HG02571 (cell line): ENCODE measurements at regions not wholly inside any gene's neighbourhood (a gene's known extent, or its start where the extent isn't known, plus 50 kb on each side); places are given as distances from the start of the nearest gene placed in this dataset.
"Not testable (repeated sequence)": the region's sequence is repeated elsewhere in the genome, so short reads cannot be mapped to it uniquely, and the experiment has no call there.

ENCODE experiments used
- ATAC-seq: cut with Tn5 transposase; IDR thresholded peaks from one replicate; pipeline ENCODE4 v1.9.1; 2021; ENCODE audit warnings: mild to moderate bottlenecking, moderate library complexity; ENCODE audit not compliant: unreplicated experiment

- no peak for ATAC-seq
These were observed 267.2 kb downstream of the RHOU start for GRCh38 chr1:229002451-229002960.

GRCh38 chr1:229003233-229004031 is 267.5 kb upstream of the RAB4A start:
- no peak for ATAC-seq

- ATAC-seq, result no peak
These were observed 266.7 kb upstream of the RAB4A start for GRCh38 chr1:229004066-229004833.

DNA sequence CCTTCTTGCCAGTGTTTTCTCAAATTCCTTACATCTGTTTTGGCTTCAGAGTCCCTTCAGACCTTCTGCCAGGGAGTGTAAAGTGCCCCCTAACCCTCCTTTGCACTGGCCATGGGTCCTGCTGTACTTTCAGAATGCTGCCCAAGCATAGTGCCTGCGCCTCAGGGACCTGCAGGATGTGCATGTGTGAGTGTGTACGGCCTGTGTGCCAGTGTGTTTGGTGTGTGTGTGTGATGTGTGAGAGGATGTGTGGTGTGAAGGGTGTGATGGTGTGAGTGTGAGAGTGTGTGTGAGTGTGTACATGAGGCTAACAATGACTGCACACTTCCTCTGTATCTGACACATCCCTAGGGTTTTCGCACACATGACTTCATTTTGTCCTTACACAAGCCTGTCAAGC is 265.8 kb upstream of the RAB4A start:
- ATAC-seq, result no peak

DNA sequence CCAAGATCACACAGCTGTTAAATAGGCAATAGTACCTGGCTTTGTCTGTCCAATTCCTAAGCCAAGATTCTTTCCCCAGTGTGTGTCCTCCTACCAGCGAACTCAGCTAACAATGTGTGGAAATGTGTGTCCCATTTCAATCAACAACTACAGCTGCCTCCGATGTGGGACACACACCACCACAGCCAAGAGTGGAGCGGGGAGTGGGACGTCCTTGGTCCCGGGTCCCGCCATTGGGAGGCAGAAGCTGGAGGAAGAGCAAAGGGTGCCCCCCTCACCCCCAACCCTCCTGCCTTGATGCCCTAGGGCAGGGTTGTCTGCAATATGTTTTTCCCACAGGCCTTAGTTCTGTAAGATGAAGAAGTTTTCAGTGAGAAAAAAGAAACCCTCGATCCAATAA is 265.4 kb upstream of the RAB4A start:
- ATAC-seq, result no peak

DNA sequence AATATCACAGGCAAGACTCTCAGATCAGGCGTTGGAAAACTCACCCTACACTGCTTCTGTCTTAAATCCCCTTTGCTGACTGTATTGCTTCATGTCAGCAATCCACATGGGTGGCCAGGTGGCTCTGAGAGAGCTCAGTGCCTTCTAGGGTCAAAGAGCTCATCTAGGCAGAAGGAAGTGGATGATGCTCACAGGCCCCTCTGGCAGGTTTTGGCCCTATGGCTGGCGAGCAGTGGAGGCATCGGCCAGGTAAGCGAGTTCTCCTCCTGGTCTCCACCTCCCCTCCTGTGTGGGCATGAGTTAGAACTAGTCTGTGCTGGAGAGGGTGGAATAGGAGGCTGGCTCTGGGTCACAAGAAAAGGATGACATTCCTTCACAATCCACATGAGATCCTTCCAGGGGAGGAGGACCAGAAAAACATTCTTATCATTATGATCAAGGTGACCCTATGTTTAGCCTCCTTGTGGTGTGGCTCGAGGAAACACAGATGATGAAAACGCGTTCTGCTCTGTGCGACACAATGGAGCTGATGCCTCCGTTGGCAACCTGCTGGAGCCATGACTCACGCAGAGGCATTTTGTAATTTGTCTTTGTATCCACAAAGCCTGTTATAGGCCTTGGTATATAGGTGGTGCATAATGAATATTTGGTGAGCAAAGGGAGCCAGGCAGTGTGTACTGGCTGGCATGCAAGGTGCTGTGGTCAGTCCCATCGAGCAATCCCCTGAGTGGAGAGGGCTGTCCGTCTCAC is 264.6 kb upstream of the RAB4A start:
- ATAC-seq, result no peak

DNA sequence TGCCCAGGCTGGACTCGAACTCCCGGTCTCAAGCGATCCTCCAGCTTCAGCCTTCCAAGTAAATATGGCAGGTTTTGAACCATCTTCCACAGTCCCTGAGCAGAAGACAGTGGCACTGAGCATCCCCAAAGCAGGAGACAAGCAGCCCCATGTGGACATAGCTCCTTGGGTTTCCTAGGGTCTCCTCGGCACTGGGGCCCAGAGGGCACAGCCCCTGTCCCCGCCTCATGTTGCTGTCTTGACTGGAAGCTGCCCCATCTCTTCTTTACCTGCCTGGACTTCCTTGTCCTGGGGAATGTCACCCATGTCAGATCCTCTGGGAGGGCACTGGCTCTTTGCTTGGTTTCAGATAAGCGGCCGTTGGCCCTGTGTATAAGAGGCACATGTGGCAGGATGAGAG is 263.7 kb upstream of the RAB4A start:
- no peak for ATAC-seq

GRCh38 chr1:229007701-229008100 is 263.2 kb upstream of the RAB4A start:
- ATAC-seq, result no peak

DNA sequence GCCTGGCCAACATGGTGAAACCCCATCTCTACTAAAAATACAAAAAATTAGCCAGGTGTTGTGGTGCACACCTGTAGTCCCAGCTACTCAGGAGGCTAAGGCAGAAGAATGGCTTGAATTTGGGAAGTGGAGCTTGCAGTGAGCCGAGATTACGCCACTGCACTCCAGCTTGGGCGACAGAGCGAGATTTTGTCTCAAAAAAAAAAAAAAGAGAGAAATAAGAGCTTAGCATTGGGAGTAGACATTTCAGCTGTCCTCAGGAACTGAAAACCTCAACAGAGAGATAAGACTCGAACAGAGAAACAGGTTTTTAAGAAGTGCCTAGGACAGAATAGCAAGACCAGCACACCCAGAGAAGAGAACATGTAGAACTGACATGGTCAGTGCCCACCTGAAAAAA is 262.6 kb upstream of the RAB4A start:
- not testable (repeated sequence) for ATAC-seq

DNA sequence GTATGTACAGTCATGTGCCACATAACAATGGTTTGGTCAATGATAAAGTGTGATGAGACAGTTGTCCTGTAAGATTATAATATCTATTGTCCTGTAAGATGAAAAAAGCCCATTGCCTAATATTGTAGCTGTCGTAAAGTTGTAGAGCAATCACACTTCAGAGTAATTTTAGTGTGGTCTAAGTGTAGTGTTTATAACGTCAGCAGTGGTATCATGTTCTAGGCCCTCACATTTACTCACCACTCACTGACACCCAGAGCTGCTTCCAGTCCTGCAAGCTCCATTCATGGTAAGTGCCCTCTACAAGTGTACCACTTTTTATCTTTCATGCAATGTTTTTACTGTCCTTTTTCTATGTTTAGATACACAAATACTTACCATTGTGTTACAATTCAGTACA is 259.9 kb upstream of the RAB4A start:
- ATAC-seq, result no peak

GRCh38 chr1:229012823-229013222 is 258.1 kb upstream of the RAB4A start:
- ATAC-seq, result no peak

DNA sequence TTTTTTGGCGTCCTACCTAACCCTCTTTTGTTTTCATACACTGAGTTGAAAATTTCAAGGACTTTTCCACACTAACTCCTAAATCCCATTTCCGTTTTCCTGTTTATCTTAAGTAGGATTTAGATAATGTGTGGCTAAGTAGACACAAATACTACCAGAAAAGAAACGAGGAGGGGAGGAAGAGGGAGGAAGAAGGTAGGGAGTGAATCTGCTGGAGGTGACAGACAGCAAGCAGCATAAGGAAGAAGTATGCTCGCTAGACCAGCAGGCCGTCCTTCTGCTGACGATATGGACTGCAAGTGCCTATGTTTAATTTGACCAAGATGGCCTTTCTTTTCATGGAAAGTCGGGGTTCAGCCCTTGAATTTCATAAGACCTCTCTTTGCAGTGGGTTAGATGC is 256.9 kb upstream of the RAB4A start:
- ATAC-seq, result no peak

DNA sequence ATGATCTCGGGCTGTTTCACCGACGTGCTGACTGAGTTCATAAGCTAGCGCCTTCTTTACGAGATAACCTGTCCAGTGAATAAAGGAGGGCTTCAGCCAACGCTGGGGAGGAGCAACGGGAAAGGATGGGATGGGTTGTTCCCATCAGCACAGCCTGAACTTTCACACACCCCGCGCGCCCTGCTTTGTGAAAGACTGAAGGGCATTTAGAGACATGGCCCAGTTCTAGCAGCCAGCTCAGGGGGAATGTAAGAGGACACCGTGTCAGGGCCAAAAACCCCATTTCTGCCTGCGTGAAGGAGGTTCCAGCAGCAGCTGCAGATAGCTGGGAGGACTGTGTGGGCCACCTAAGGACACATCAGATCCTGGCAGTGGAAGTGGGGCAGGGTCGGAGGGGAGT is 255.1 kb upstream of the RAB4A start:
- ATAC-seq, result no peak

DNA sequence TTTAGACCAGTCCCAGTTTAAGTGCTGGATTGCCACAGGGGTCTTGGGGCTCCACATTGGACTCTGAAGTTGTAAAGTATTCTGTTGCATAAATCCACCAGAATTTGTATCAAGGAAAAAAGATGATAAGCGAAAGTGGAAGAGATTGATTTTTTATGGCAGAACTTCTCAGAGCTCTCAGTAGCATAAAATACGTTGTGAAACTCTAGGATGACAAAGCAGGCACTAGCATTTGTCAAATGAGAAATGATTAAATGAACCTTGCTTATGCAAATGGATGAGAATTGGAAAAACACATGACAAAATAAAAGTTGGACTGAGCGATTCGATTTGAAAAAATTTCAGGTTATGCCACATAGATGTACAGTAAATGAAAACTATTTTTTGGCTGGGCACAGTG is 253.8 kb upstream of the RAB4A start:
- no peak for ATAC-seq

DNA sequence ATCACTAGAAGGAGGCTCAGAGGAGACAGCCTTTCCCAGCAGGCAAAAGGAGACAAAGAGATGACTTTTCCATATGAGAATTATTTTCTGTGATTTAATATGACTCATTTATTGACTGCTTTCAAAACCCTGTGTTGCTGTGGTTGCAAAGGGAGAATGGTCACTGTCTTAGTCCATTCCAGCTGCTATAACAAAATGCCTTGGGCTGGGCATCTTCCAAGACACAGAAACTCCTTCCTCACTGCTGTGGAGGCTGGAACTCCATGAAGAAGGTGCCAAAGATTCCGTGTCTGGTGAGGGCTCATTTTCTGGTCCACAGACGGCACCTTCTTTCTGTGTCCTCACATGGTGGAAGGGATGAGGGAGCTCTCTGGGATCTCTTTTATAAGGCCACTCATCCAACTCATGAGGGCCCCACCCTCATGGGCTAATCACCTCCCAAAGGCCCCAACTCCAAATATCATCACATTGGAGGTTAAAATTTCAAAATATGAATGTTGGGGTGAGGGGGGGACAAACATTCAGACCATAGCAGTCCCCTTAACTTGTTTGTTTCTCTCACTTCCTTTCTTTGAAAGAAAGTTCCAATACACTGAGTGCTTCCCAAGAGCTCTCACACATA is 252.1 kb upstream of the RAB4A start:
- no peak for ATAC-seq

- ATAC-seq, result no peak
These were observed 251.1 kb upstream of the RAB4A start for GRCh38 chr1:229019663-229020271.

DNA sequence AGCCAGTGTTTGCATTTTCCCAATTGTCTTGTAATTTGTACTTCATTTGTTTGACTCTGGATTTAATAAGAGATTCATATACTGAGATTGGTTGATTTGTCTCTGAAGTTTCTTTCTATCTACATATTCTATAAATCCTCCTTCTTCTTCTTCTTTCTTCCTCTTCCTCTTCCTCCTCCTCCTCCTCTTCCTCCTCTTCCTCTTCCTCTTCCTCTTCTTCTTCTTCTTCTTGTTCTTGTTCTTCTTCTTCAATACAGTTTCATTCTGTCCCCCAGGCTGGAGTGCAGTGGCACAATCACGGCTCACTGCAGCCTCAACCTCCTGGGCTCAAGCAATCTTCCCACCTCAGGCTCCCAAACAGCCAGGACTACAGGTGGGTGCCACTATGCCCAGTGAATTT is 249.9 kb upstream of the RAB4A start:
- not testable (repeated sequence) for ATAC-seq

GRCh38 chr1:229022595-229023333 is 248.1 kb upstream of the RAB4A start:
- no peak for ATAC-seq

GRCh38 chr1:229023651-229024300 is 247.1 kb upstream of the RAB4A start:
- ATAC-seq, result no peak
